GM18867 (cell line): ENCODE measurements at regions not wholly inside any gene's neighbourhood (a gene's known extent, or its start where the extent isn't known, plus 50 kb on each side); places are given as distances from the start of the nearest gene placed in this dataset.
A peak's percentile ranks its signal among the peaks of the same experiment; 100 is the strongest.

Experiments
- ATAC-seq: cut with Tn5 transposase; IDR thresholded peaks from one replicate; pipeline ENCODE4 v1.9.1; 2021; ENCODE audit warnings: mild to moderate bottlenecking, moderate library complexity; ENCODE audit not compliant: unreplicated experiment

DNA sequence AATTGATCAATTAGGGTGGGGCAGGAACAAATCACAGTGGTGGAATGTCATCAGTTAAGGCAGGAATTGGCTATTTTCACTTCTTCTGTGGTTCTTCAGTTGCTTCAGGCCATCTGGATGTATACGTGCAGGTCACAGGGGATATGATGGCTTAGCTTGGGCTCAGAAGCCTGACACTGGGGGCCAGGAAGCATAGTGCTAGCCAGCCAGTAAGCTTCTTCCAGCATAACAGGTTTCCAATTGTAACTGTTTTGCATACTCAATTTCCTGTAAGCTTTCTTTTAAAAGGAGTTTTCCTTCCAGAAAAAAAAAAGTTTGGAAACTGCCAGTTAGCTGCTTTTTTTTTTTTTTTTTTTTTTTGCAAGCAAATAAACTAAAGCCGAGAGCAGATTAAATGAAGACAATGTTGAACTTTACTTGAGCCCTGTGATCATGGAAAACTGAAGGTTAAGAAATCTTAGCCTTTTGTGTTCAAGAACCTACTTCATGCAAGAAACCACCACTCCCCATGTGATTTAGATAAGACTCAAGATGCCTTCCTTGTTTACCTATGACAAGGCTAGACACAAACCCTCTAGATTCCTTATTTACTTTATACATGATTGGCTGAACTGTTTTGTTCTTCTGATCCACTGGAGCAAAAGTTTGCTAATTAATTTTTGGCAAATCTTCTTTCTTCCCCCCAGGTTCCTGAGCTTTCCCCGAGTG is 126.9 kb upstream of the LINC00305 start:
- ATAC-seq: no peak

GRCh38 chr18:64273724-64274123 is 124.8 kb upstream of the LINC00305 start:
- ATAC-seq: no peak

DNA sequence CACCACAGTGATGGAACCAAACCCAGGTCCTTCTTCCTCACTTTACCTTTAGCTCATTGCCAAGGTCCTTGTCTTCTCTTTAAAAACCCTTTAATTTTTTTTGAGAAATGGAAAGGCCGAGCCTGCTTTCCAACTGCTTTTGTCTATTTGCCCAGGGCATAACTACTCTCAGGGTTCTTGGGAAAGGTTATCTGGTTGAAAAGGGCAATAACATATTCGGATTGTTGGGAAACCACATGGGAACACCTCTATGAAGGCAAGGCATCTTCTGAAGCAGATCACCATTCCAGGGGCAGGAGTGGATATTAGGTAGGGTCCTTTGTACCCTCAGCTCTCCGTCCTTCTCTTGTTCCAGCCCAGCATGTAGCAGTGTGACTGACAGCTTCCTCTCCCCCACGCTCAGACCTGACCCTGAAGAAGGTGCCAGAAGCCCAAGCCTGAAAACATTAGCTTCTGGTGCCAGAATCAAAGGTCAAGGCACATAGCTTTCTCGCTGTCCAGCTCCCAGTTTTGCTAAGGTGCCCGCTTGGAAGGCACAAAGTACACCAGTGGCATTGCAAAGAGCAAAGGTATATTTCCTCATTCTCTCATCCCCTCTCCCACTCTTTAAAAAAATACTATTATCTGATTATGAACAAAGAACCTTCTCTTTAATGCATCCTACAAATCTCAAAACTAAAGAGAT is 123.2 kb upstream of the LINC00305 start:
- no peak for ATAC-seq

GRCh38 chr18:64271246-64271645 is 122.4 kb upstream of the LINC00305 start:
- ATAC-seq: no peak

DNA sequence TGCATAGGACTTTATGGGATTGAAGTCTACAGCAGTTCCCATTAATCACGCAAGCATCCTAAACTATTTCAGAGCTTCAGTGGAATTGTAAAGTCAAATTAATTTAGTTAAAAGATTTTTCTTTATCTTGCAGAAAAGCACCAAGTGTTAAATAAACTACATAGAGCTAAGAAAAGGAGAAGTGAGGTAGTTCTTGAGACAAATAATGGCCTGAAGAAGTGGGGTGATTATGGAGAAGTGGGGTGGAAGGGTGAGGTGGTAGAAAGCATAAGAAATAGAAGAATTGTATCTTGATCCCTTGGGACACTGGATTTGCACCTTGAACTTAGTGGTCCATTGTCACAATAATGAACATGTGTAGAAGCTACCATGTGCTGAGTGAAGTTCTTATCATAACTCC is 121.7 kb upstream of the LINC00305 start:
- ATAC-seq: no peak

- ATAC-seq: no peak
Observed at GRCh38 chr18:64270121-64270520, 121.2 kb upstream of the LINC00305 start.

DNA sequence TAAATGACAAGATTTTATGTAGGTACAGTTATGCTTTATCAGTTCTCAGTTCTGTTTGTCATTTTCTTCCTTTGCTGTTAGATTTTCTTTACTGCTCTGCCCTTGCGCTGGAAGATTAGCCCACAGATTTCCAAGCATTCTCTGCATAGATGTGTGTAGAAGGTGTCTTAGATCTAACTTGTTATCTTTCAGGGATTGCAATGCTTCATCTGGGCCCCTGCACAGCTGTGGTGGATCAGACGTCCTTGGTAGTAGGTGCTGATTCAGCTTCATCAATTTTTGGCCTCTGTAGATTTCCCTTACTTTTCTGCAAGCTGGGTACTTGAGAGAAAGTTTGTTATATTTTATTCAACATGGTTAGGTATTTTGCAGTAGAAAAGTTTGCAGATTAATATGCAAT is 115.3 kb upstream of the LINC00305 start:
- ATAC-seq: no peak

DNA sequence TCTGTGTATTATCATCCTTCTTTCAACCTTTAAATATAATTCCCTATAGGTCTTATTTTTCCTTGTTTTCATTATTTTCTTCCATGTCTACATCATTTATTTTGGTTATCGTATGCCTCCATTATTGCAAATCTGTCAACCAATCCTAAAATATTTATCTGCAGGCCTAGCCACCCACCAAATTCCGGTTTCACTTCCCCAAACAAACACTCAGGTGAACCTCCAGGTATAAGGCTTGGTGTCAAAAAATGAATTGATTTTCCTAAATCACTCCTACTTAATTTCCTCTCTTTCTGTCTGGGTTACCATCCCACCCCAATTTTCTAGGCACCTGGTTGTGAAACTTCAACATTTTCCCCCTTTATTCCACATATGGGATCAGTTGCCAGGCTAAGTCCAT is 111.9 kb upstream of the LINC00305 start:
- no peak for ATAC-seq

DNA sequence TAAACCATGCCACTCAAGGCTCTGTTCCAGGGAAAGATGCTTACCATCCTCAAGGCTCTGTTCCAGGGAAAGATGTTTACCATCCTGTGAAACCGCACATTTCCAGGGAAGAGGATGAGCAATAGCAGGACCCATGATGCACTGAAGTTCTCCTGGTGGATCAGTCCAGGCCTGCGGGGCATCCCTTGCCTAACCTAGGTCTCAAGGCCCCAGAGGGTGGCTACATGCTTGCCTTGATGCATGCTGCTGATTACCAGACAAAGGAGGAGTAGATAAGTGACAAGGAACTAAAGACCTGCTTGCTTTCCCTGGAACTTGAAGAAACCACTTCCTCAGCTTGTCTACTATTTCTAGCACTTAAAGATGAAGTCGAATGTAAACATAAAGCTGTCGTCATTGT is 111.0 kb upstream of the LINC00305 start:
- ATAC-seq: no peak

GRCh38 chr18:64258111-64258650 is 109.3 kb upstream of the LINC00305 start:
- no peak for ATAC-seq

GRCh38 chr18:64254399-64255093 is 105.7 kb upstream of the LINC00305 start:
- no peak for ATAC-seq

DNA sequence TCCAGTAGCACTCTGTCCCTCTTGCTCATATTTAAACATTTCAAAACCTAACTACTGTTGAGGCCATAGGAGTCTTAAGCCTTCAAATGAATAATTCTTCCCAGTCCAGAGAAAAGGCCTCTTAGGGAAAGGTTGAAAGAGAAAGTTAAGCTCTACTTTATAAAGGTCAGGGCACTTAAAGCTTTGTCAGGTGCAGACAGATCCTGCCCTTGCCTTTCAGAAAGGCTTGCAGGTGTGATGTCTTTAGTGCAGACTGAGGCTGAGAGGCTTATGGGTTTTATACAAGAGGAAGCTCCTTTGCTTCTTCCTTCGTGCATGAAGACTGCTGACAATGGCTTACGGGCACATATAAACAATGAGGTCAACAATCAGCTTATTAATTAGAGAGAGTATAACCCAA is 105.0 kb upstream of the LINC00305 start:
- ATAC-seq: no peak

DNA sequence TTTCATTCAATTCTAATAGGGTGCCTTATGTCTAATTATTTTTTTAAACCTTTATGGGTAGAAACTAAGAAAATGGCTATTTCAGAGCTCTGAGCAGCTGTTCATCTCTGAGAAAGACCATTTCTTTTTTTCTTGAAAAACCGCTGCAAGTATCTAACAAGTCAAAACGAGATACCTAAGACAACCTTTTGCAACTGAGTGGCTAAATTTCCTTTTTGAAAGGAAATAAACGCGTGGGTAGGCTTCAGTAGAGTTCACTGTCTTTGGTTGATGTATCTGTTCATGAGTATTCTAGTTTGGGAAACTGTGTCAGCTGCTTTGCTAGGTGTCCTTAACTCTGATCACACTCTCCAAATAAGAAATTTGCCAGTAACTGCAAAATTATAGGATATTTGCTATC is 104.3 kb upstream of the LINC00305 start:
- peak; percentile 62 for ATAC-seq

GRCh38 chr18:64248836-64249235 is 99.9 kb upstream of the LINC00305 start:
- ATAC-seq: no peak

DNA sequence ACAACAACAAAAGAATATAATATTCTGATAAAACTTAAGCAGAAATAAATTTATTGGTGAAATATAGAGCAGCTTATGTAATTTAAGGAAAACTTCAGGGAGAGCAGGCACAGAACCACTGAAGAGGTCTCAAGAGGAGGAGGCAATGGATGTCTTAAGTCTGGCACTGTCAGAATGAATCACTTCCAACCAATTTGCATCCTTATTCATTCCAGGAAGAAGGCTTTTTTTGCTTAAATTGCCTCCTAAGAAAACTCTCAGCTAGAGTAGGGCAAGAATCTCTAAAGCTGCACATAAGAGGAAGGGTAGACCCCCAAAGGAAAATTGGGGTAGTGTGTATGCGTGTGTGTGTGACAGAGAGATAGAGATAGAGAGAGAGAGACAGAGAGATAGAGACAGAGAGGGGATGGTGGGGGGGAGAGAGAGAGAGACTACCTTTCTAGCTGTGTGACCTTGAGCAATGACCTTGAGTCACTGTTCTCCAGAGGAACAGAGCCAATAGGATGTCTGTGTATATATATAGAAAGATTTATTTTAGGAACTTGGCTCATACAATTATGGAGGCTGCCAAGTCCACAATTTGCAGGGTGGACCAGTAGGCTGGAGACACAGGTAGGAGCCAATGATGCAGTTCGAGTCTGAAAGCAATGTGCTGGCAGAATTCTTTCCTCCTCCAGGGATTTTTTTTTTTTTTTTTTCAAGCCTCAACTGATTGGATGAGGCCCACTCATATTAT is 96.4 kb upstream of the LINC00305 start:
- no peak for ATAC-seq

DNA sequence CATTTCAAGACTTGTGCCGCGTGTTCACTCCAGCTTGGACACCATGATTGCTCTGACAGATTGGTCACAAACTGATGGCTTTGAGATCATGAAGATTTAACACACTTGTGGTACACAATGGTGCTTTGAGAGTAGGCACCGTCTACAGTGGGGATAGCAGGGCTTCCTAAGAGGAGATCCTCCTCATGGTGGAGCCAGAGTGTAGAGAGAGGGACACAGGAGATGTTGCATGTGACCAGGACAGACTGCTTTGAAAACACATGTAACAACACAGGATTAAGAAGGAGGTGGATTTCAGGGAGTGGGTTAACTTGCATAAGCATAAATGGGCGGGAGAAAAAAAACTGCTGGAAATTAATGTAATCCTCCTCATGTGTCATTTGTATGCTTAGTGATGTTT is 95.7 kb upstream of the LINC00305 start:
- ATAC-seq: no peak

DNA sequence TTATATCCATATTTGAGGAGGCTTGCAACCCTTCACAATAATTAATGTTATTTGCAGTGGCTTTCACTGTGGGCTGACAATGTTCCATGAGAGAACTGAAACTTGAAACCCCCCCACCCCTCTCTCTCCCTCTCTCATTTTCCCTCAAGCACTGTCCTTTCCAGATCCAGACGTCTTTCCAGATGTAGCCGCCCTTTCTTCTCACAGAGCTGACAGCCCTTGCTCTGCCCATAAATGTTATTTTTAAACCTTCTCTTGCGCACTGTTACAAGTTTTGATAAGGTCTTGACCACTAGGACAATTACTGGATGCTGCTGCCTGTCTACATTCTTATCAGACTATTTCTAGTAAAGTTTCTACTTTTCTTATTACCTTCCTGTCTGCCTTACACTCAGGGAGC is 91.4 kb upstream of the LINC00305 start:
- ATAC-seq: no peak

GRCh38 chr18:64238076-64238475 is 89.2 kb upstream of the LINC00305 start:
- ATAC-seq: no peak

GRCh38 chr18:64234321-64234720 is 85.4 kb upstream of the LINC00305 start:
- no peak for ATAC-seq

GRCh38 chr18:64233851-64234250 is 85.0 kb upstream of the LINC00305 start:
- ATAC-seq: no peak

DNA sequence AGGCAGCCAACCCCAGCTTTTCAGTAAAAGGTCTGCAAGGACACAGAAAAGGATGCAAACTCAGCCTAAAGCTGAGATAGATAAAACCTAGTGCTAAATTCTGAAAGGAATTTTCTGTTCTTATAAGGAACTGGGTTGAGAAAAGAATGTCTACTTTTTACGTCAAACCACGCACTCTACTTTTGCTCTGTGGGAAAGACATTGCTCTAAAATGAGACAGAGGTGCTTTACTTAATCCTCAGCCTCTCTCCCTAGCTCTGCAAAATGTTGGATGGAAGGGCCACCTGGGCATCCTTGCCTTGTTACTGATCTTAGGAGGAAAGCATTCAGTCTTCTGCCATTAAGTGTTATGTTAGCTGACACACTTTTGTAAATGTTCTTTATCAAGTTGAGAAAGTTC is 72.1 kb upstream of the LINC00305 start:
- no peak for ATAC-seq
